GM12801 (cell line): ENCODE measurements at regions not wholly inside any gene's neighbourhood (a gene's known extent, or its start where the extent isn't known, plus 50 kb on each side); places are given as distances from the start of the nearest gene placed in this dataset.

Experiments used
- TF ChIP-seq, protein P1 (sequence below): IDR thresholded peaks from one replicate; pipeline ENCODE4 v1.5.1; 2011; ENCODE audit warnings: control low read depth; ENCODE audit not compliant: insufficient read length; ENCODE audit errors: extremely low read depth

DNA sequence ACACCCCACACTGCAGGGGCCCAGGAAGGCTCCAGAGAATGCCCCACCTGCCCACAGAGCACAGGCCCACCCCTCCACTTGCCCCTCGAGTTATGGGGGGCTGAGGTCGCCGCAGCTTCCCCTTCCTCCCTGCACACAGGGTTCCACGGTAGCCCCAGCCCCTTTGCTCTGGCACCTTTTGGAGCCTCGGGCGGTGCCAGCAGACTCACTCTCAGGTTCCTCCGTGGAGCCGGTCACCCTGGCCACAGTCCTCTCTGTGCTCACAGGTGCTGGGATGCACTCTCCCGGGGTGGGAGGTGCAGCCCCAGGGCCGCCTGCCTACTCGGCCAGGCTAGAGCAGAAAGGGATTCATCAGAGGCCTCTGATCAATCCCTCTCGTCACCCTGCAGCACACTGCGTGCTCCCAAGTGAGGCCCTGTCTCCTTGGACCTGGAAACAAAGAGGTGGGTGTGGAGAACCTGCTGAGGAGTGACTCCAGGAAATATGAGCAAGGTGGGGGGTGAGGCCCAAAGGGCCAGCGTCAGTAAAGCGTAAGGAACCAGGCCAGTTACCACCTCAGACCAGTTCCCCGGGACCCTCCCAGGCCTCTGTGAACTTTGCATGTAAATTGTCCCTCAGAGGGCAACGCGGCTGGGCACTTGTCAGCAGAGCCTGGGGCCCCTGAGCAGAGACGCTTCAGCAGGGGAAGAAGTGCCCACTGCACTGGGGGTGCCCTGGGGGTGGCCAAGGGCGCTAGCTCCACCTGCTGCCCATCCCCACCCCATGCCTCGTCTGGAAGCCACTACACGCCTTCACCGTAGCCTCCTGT lies 167.8 kb downstream of the OLFM1 start:
- TF ChIP-seq, protein P1, sequence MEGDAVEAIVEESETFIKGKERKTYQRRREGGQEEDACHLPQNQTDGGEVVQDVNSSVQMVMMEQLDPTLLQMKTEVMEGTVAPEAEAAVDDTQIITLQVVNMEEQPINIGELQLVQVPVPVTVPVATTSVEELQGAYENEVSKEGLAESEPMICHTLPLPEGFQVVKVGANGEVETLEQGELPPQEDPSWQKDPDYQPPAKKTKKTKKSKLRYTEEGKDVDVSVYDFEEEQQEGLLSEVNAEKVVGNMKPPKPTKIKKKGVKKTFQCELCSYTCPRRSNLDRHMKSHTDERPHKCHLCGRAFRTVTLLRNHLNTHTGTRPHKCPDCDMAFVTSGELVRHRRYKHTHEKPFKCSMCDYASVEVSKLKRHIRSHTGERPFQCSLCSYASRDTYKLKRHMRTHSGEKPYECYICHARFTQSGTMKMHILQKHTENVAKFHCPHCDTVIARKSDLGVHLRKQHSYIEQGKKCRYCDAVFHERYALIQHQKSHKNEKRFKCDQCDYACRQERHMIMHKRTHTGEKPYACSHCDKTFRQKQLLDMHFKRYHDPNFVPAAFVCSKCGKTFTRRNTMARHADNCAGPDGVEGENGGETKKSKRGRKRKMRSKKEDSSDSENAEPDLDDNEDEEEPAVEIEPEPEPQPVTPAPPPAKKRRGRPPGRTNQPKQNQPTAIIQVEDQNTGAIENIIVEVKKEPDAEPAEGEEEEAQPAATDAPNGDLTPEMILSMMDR: no peak

- TF ChIP-seq, protein P1: no peak
Measured at GRCh38 chr9:135255841-135256580, 168.5 kb downstream of the OLFM1 start.

DNA sequence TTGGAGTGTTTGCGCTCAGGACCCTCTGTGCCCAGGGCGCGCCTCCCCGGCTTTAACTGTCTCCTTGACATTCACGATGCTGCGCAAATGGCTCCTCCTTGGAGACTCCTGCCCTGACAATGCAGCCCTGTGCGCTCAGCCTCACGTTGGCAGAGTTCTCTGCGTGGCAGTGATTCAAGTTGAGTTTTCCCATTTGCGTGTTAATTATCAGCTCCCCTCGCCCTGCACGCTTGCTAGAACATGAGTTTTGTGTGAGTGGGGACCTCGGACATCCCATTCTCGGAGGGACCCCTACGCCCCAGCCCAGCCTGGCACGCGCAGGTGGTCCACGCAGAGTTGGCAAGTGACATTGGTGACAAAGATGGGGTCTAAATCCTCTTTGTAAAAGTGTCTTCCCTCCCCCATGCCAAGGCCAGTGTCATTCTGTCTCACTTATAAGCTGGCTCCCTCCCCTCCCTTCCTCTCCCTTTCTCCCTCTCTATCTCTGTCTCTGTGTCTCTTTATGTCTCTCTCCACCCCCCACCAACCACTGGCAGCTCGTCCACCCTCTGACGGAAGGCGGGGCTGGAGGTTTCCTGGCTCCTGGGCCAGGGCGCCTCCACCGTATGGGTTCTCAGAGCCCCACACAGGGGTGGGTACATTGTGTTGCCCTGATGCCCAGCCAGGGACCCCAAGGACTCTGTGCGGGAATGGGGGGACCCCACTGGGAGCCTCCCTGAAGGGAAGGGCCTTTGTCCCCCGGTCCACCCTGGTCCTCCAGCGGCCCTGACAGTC lies 169.3 kb downstream of the OLFM1 start:
- TF ChIP-seq, protein P1: no peak

GRCh38 chr9:135258461-135258860 lies 171.0 kb downstream of the OLFM1 start:
- TF ChIP-seq, protein P1: no peak

DNA sequence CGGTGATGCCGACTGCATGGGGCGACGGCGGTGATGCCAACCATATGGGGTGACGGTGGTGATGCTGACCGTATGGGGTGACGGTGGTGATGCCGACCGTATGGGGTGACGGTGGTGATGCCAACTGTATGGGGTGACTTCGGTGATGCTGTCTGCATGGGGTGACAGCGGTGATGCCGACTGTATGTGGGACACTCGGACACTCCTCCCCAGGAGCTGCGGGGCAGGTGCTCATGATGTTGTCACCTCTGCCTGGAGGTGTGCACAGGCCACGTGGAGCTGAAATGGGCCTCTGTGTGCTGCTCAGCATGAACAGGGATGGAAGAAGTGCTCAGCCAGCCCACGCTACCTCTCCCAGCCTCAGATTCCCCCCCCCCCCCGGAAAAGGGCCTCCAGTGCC lies 171.8 kb downstream of the OLFM1 start:
- TF ChIP-seq, protein P1: no peak

DNA sequence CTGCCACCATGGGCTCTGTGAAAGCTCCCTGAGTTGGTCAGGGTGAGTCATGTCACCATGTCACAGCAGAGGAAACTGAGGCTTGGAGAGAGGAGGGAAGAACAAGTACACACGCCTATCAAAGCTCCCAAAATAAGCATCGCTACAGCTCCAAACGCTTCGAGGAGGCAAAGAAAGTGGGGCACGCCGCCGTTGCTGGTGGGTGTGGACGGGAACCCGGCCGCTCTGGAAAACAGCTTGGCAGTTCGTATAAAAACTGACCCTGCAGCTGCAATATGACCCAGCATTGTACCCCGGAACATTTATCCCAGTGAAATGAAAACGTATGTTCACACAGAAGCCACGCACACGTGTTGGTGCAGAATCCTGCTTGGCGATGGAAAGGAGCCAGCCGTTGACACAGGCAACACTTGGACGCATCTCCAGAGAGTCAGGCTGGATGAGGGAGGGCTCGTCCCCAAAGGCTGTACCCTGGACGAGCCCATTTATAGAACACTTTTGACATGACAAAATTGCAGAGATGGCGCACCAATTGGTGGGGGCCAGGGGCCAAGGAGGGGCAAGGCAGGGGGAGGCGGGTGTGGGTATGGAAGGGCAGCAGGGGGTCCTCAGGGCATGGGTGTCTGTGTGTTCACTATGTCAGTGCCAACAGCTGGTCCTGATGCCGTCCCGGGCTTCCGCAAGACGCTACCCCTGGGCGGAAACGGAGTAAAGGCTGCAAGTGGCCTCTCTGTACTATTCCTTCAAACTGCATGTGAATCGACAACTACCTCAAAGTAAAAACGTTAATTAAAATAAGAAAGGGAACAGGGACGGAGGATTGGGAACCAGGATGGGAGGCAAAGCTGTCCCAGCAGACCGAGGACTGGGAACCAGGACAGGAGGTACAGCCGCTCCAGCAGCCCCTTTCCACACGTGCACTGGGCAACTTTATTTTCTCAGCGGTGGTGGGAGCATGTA lies 173.0 kb downstream of the OLFM1 start:
- TF ChIP-seq, protein P1: no peak
